Left lung (tissue), 4 donors: ENCODE measurements at regions not wholly inside any gene's neighbourhood (a gene's known extent, or its start where the extent isn't known, plus 50 kb on each side); places are given as distances from the start of the nearest gene placed in this dataset.

Experiments used
- ATAC-seq: fragments of 200-7000 bp; cut with Tn5 transposase; one replicate; pipeline ENCODE4 v1.9.1; 2020; ENCODE audit warnings: moderate library complexity
- DNase-seq, 4 donors: peaks; one replicate each; pipeline ENCODE4 v3.0.0-alpha.2; 2013 to 2020
- H3K27ac ChIP-seq, 2 donors: fragments of 200-600 bp; sonication (generic) in 1 of 2; one replicate each; pipeline versions ENCODE4 v1.5.0 to v1.8.0; 2020 to 2021
- H3K27me3 ChIP-seq, 2 donors: fragments of 200-600 bp; sonication (generic) in 1 of 2; one replicate each; pipeline versions ENCODE4 v1.5.0 to v1.8.0; 2020 to 2021
- H3K36me3 ChIP-seq, 2 donors: fragments of 200-600 bp; sonication (generic) in 1 of 2; one replicate each; pipeline versions ENCODE4 v1.5.0 to v1.8.0; 2020 to 2021
- H3K4me1 ChIP-seq, 2 donors: fragments of 200-600 bp; one replicate each; pipeline ENCODE4 v1.8.0; 2021
- H3K4me3 ChIP-seq, 2 donors: fragments of 200-600 bp; sonication (generic) in 1 of 2; one replicate each; pipeline versions ENCODE4 v1.5.0 to v1.8.0; 2020 to 2021; ENCODE audit warnings: mild to moderate bottlenecking in 1 of 2
- H3K9me3 ChIP-seq, 2 donors: fragments of 200-600 bp; sonication (generic) in 1 of 2; one replicate each; pipeline versions ENCODE4 v1.5.0 to v1.8.0; 2020 to 2021
- CTCF ChIP-seq, 2 donors: fragments of 200-600 bp; sonication (generic) in 1 of 2; IDR thresholded peaks; one replicate each; pipeline versions ENCODE4 v1.5.0 to v1.8.0; 2021; ENCODE audit warnings: antibody characterized with exemption in 2 of 2
- intact Hi-C, 2 donors: fragments of 100-400 bp; cut with DNase I; formaldehyde crosslinking; loops; one replicate each; pipeline versions ENCODE4 v1.11.2 to v1.14.2; 2022
- donor health status: DM: no; HTN: yes; CAD: no.
- donor health status: DM: no; HTN: no; CAD: no.

- intact Hi-C loops: no loop called here
- Histone ChIP-seq H3K27ac (no peak overlapping the region), H3K4me1 (no peaks in the 10 kb centered on the region), H3K27me3 (no peaks in the 10 kb centered on the region), H3K36me3 (no peaks in the 10 kb centered on the region), H3K9me3 (no peaks in the 10 kb centered on the region), H3K4me3 (no peak overlapping the region)
- ATAC-seq: no peak
- no peak for TF ChIP-seq CTCF (IDR thresholded peaks at IDR 0.05)
- no peak for DNase-seq
These were observed 703.9 kb downstream of the EFNA5 start for GRCh38 chr5:106966686-106967315.

- Histone ChIP-seq H3K4me1 (no peaks in the 10 kb centered on the region), H3K9me3 (no peaks in the 10 kb centered on the region), H3K4me3 (no peak overlapping the region), H3K36me3 (no peaks in the 10 kb centered on the region), H3K27me3 (no peaks in the 10 kb centered on the region), H3K27ac (no peak overlapping the region)
- DNase-seq: no peak
- intact Hi-C loops: no loop called here
- peak; percentile 52 for ATAC-seq
- no peak for TF ChIP-seq CTCF (IDR thresholded peaks at IDR 0.05)
These were observed 706.6 kb downstream of the EFNA5 start for GRCh38 chr5:106964132-106964531.

- H3K9me3 ChIP-seq: no peaks in the 10 kb centered on the region
- H3K27me3 ChIP-seq: no peaks in the 10 kb centered on the region
- no peak for TF ChIP-seq CTCF (IDR thresholded peaks at IDR 0.05)
- intact Hi-C loops: no loop called here
- ATAC-seq (no peak), DNase-seq (no peak)
- H3K36me3 ChIP-seq: no peaks in the 10 kb centered on the region
- H3K4me1 ChIP-seq: no peaks in the 10 kb centered on the region
- no peak overlapping the region for H3K4me3 ChIP-seq
- no peak overlapping the region for H3K27ac ChIP-seq
These were observed 707.1 kb downstream of the EFNA5 start for GRCh38 chr5:106963630-106964029.

GRCh38 chr5:106962464-106963230 lies 708.1 kb downstream of the EFNA5 start:
- intact Hi-C loops: no loop called here

More at GRCh38 chr5:106962464-106963230, 708.1 kb downstream of the EFNA5 start:
- TF ChIP-seq CTCF (IDR thresholded peaks at IDR 0.05): no peak
- ATAC-seq: no peak
- no peak overlapping the region for H3K4me3 ChIP-seq
- no peaks in the 10 kb centered on the region for H3K9me3 ChIP-seq
- H3K27me3 ChIP-seq: no peaks in the 10 kb centered on the region
- no peaks in the 10 kb centered on the region for H3K36me3 ChIP-seq
- no peak overlapping the region for H3K27ac ChIP-seq
- H3K4me1 ChIP-seq: no peaks in the 10 kb centered on the region
- DNase-seq: no peak
